HG03097 (cell line): ENCODE measurements at regions not wholly inside any gene's neighbourhood (a gene's known extent, or its start where the extent isn't known, plus 50 kb on each side); places are given as distances from the start of the nearest gene placed in this dataset.
"Not testable (repeated sequence)": the region's sequence is repeated elsewhere in the genome, so short reads cannot be mapped to it uniquely, and the experiment has no call there.

Experiments used
- ATAC-seq: cut with Tn5 transposase; IDR thresholded peaks from one replicate; pipeline ENCODE4 v1.9.1; 2021; ENCODE audit not compliant: unreplicated experiment, low FRiP score

DNA sequence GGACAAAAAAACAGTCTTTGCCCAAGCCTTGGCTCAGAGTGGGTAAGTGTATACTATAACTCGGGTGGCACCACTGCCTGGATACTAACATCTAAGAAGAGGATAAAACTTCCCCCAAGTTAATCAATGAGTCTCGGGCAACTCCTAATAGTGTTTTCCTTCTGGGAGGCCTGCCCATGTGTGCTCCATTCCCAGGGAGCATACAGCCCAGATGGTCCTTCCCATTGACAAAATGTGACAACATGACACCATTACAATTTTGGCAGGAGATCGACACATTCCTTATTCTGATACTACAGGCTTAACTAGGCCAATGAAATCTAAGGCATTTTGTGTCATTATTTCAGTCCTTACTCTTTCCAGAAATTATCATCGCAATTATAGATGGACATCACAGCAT is 52.7 kb upstream of the CRIM1 start:
- ATAC-seq = no peak

DNA sequence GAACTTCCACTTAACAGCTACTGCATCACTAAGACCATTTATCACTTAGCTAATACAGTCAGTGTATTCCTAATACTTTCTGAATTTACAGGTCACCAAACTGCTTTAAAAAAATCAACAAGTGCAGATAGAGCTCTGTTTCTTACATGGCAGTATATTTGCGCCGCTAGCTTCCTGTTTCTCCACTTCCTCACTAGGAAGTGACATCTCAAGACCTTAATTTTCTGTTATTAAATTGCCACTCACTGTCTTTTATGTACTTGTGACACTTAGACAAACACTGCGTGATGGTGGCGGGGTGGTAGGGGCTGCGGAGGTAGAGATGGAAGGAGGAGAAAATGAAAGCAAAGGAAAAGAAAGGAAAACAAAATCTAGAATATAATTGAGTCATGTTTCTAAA is 53.7 kb upstream of the CRIM1 start:
- ATAC-seq = no peak

DNA sequence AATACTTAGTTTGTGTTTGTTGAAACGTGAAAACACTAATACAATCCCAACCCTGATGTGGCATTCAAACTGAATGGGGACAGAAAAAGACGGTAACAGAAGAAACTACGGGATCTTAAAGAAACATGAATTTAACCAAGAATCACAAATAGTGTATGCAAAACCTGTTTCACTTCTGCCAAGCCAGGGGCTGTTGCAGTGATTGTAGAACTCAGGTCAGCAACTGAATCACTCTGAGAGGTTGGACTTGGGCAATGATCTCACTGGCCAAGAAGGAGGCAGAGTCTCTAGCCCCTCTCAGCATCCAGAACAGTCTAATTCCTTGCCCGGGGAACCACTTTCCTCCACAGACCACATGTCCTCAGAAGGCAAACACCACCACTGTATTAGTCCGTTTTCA is 54.9 kb upstream of the CRIM1 start:
- no peak for ATAC-seq

DNA sequence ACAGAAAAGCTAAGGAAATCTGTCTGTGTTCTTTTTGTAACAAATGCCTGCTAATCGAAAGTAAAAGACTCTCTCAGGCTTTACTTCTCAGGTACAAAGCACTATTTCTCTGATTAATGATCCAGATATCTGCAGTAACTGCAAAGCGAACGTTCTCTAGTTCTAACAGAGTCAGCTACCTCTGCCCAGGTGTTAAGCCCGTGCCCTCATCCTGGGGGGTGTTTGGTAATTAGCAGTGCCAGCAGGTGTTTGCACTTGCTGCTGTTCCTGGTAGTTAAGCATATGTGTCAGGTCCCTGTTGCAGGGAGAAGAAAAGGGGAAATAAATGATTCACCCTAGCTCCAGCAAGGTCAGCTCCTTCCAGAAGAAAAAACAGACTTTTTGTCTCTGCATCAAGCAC is 58.8 kb upstream of the CRIM1 start:
- no peak for ATAC-seq

DNA sequence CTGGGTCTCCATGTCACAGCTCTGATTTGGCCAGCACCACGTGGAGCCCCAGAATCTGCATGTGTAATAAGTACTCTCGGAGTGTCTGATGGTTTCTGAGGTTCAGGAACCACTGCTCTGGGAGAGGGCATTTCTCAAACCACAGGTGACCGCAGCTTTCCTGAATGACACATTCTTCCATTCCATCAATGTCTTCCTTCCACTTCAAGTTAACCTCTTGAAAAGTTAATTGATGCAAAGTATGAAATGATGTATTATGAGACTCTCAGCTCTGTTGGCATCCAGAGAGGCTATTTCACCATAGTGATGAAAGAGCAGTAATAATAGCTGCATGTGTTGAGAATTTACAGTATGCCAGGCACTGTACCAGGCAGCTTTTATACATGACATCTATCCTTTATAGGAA is 61.3 kb upstream of the CRIM1 start:
- ATAC-seq = no peak

DNA sequence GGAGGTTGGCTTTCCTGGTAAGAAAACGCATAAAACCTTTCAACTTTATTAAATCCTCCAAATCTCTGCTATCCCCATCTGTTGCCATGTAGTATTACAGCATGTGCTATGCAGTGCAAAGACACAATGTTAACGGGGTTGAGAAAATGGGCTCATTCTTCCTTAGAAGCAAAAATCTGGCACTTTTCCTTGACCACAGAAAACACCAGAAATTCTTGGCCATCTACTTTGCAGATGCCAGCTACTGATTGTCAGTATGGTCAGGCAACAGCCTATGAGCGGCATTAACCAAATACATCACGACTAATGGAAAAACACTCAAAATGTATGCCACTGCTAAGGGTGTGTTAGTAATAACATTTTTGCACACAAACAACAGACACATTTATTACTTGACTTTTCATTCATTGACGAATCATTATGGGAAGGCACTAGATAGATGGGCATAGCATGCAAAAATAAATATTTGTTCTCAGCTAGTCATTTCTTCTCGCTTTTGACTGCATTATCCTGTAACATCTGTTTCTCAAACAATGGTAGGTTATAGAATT is 65.2 kb upstream of the CRIM1 start:
- no peak for ATAC-seq

DNA sequence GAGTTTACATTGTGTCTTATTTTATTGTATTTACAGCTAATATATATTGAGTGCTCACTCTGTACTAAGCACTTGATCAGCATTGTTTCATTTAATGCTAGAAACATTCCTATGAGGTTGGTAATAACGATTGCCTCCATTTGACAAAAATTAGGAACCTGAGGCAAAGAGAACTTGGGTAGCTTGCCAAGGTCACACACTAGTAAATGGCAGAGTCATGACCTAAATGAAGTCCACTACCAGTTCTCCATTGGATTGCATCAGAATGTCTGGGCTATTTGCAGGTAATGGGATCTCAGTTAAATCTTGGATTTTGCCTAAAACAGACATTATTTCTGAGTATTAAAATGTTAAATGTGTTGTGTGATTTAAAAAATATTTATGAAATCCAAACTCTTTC is 65.8 kb upstream of the CRIM1 start:
- ATAC-seq = no peak

DNA sequence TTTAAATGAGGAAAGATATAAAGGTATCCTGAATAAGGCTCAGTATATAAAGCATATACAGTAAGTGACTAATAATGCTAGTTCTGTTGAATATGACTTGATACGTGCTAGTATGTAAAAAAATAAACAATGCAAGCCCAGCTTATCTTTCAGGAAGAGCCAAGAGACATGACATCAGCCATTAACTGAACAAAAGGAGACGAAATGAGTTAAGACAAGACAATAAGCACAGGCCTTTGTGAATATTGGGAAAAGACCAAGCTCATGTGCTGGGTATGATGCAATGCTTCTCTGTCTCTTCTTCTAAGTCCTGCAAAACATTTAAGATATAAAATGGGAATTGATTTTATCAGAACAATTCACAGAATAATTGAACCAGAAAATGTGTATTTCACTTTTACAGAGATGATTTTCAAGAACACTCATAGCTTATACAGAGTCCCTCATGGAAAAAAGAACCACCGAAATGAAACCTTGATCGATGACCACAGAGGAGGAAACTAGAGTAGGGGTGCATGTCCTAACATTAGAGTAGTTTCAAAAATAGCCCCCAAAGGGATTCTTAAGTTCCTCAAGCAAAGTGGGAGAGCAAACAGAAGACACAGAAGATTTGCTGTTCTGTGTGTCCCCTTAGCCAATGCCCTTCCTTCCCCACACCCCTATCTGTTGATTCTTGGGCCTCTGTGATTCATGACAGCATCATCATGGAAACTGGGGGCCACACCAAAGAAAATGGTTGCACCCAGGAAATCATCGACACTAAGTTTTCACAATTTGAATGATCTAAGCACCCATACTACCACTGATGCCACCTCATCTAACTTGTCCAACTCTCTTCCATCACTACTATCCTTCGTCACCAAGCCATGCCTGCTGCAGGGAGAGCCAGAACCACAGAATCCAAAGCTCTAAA is 68.0 kb upstream of the CRIM1 start:
- ATAC-seq = no peak

DNA sequence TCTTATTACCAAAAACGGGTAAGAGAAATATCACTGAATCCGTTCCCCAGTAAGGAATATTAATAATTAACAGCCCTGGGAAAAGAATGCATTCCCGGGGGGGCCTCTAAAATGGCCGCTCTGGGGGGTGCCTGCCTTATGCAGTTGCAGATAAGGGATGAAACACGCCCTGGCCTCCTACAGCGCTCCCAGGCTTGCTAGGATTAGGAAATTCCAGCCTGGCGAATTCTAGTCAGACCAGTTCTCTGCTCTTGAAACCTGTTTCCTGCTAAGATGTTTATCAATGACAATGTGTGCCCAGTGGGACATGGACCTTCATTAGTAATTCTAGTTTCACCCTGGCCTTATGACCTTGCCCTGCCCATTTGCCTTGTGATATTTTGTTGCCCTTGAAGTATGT is 76.1 kb upstream of the CRIM1 start:
- not testable (repeated sequence) for ATAC-seq

DNA sequence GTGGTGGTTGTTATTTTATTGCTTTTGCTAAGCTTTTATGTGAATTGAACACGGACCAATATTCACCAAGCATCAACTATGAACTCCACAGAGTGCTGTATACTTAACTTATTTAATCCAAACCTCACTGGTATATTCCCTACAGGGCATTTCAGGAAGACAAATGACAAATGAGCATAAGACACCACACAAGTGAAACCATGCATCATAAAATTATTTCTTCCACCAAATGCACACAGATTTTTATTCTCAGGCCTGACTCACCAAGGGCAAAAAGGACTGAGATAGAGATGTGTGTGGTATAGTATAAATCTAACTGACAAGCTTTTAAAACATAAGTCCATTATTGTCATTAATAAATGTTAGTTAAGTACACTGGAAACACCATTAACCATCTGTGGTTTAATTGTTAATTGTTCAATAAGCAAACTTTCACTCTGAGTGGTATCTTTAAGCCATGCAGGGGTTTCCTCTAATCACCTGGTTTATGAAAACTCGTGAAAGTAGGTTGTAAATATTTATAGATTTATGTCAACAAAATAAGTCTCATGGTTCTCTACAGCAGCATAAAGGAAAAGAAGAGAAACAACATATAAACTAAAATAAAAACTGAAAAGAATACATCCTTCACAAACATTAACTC is 77.6 kb upstream of the CRIM1 start:
- ATAC-seq = no peak

DNA sequence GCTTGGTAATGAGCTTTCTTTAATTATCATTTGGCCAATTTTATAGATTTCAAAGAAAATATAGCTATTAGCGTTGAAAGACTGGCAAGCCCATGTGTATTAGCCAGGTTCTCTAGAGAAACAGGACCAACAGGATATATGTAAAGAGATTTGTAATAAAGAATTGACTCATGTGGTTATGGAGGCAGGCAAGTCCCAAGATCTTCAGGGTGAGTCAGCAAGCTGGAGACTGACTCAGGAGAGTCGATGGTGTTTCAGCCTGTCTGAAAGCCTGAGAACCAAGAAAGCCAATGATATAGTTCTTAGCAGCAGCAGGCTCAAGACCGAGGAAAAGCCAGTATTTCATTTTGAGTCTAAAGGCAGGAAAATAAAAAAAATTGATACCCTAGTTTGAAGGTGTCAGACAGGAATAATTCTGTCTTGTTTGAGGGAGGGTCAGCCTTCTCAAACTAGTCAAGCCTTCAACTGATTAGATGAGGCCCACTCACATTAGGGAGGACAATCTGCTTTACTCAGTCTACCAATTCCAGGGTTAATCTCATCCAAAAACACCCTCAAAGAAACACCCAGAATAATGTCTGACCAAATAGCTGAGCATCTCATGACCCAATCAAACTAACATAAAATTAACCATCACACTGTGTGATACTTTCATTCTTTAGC is 78.3 kb upstream of the CRIM1 start:
- ATAC-seq = peak; percentile 70

DNA sequence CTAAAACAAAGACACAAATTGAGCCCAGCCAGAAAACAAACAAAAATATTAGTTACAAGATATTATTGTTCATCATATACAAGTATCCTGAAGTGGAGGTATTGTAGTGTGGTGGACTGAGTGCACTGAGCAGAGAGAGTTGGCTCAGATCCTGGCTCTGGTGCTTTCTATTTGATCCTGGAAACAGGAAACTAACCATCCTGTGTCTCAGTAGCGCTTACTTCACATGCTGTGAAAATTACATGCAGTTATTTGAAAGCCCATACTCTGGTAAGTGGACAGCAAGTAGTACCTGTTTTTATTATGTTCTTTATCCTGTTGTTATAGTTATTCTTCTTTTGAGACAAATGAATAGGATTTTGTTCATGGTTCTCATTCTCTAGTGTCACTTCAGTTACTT is 84.3 kb upstream of the CRIM1 start:
- no peak for ATAC-seq

DNA sequence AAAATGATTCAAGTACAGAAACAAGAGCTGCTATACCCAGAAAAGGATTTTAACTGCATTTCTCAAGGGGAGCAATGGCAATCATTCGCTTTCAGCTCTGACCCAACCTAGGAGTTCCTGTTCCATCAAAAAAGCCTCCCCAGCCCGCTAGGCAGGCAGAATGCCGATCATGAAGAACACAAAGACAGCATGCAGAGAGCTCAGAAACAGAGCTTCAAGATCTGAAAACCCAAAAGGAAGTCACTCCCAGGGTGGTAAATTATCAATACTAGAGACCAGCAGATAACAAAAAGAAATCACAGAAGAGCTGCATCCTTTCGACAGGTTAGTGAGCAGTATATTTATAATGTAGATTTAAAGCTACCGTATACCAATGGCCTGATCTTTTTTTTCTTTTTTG is 84.8 kb upstream of the CRIM1 start:
- no peak for ATAC-seq

DNA sequence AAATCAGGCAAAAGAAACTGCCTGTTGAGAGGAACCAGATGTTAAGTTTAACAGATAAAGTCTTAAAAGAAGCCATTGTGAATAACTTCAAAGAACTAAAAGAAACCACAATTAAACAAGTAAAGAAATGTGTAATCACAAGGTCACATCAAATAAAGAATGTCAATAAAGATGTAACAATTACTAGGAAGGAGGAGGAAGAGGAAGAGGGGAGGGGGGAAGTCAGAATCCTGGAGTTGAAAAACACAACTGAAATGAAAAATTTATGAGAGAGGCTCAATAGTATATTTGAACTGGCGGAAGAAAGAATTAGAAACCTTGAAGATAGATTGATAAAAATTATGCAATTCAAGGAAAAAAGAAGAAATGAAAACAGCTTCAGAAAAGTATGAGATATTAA is 88.4 kb upstream of the CRIM1 start:
- no peak for ATAC-seq

DNA sequence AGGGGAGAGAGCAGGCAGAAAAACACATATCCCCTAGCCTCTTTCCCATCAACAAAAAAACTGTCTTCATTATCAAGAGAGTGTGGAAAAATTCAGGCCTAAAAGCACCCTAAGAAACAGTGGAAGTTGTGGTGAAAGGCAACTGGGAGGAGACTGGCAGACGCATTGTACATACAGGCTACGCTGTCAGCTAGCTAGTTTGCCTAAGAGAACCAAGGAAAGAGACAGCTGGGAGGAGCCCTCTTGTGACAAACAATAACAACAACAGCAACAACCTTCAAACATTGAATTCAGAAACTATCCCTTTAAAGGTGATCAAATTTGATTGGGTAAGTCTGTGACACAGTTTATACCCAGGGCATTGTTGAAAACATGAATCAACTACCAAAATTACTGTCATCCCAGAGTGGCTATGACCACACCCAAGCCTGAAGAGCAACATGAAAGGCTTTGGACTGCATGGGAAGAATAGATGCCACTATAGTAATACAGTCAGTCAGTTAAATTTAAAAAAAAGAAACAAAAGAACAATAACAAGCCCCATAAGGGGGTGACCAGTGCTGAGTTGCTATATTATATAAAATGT is 88.9 kb upstream of the CRIM1 start:
- ATAC-seq = no peak

DNA sequence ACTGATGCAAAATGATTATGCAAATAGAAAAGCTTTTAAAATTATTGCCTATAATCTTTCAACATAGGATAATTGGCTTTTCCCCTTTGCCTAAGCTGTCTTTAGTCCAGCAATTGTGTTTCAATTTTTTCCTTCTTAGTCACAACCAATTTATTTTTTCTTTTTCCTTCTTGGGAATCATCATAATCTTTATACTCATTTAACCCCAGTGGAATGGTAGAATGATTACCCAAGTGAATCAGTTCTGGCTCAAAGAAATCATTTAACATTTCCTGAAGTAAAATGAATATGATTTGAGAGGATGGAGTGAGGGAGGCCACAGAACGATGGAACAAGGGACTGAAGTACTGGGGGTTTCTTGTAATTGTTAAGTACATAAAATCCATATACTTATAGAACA is 93.0 kb upstream of the CRIM1 start:
- ATAC-seq = no peak

DNA sequence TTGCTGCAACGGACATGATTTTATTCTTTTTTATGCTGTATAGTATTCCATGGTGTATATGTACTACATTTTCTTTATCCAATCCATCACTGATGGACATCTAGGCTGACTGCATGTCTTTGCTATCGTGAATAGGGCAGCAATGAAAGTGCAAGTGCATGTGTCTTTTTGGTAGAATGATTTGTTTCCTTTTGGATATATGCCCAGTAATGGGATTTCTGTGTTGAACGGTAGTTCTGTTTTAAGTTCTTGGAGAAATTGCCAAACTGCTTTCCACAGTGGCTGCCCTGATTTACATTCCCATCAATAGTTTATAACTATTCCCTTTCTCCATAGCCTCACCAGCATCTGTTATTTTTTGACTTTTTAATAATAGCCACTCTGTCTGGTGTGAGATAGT is 99.7 kb upstream of the CRIM1 start:
- ATAC-seq = no peak

DNA sequence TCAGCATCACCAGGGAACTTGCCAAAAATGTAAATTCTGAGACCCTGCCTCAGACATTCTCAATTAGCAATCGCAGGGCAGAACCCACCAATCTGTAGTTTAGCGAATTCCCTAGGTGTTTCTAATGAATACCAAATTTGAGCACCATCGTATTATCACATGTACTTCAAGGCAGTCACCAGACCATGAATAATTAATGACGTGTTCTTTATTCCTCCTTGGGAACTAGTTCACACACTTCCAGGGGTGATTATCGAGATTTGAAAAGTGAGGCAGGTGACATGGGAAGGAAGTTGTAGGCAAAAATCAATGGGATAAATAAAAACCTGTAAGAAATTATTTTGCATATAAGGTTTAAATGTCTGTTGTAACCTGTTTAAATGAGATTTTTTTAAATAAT is 102.5 kb upstream of the CRIM1 start:
- ATAC-seq = no peak

DNA sequence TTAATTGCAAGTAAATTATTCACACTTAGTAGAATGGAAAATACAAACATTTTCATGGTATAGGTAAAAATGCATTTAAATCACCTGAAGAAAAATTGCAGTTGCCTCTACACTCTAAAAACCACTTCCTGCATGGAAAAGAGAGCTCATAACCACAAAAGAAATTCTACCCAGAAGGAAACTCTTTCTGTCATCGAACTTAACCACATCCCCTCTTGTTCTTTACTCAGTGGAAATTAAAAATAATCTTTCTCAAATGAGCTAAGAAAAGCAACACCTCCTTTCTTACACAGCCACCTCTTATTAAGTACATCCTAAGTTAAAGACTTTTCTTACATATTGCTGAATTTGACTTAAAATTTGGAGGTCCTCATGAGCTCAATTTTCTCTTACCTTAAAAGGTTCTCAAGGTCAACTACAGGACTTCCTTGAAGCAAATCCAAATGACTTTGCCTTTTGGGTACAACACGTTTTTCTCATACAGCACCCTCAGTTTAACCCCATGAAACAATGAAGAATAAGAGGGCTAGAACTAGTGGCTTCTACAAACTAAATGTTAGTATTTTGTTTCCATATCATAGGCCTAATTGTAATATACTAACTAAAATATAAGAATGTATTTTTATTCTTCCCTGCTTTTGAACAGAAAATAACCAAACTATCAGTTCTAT is 109.1 kb upstream of the CRIM1 start:
- ATAC-seq = peak; percentile 81

DNA sequence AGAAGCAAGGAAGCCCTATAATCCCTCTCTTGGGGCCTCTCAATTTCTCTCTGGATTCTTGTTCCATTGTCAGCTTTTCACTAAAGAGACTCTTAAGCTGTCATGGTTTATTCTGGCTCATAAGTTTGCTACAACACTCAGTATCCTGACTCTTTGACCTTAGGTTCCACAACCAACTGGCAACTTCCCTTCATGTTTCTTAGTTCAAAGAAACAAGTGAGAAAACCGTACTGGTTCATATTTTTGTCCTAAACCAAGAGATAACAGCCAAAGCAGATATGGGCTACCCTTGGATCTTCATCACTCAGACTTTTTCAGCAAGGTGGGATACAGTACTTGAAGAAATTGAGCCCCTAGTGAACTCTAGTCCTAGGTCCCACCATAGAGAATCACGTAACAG is 109.9 kb upstream of the CRIM1 start:
- no peak for ATAC-seq

DNA sequence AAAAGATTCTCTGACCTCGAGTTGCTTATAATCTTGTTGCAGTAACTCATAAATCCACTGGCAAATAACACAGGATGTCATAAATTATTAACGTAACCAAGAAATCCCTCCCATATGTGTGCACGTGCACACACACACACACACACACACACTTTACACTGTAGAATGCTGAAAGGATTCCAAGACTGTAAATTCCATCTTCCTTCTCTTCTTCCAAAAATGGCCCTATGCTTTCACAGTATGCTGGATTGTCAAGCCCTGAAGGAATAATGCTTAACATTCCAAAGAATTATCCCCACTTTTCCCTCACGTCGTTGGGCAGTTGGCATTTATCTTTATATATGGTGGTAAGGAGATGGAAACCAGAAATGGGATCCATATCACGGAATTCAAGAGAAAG is 117.5 kb upstream of the CRIM1 start:
- ATAC-seq = no peak
